Left cardiac atrium (tissue), 4 donors: ENCODE measurements at regions not wholly inside any gene's neighbourhood (a gene's known extent, or its start where the extent isn't known, plus 50 kb on each side); places are given as distances from the start of the nearest gene placed in this dataset.
"Not testable (repeated sequence)": the region's sequence is repeated elsewhere in the genome, so short reads cannot be mapped to it uniquely, and the experiment has no call there.

Experiments used
- ATAC-seq, 2 donors: fragments of 200-7000 bp; cut with Tn5 transposase; one replicate each; pipeline ENCODE4 v1.9.1; 2020; ENCODE audit warnings: mild to moderate bottlenecking in 2 of 2, moderate library complexity in 2 of 2
- DNase-seq: peaks from one replicate; pipeline ENCODE4 v3.0.0-alpha.2; 2020
- intact Hi-C, 2 donors: fragments of 100-400 bp; cut with DNase I; formaldehyde crosslinking; loops; one replicate each; pipeline versions ENCODE4 v1.14.1 to v1.15.1; 2022 to 2023
- donor health status: DM: no; HTN: yes; CAD: no.
- donor health status: DM: no; HTN: yes; CAD: no; lungs with severe emphysema.
- donor health status: DM: yes; HTN: yes; CAD: no.
- donor health status: Dilated cardiomyopathy.

- no peak for DNase-seq
- no peak for ATAC-seq
- intact Hi-C loops = no loop called here
Measured at GRCh38 chr2:128593518-128593878, 274.8 kb upstream of the HS6ST1 start.

DNA sequence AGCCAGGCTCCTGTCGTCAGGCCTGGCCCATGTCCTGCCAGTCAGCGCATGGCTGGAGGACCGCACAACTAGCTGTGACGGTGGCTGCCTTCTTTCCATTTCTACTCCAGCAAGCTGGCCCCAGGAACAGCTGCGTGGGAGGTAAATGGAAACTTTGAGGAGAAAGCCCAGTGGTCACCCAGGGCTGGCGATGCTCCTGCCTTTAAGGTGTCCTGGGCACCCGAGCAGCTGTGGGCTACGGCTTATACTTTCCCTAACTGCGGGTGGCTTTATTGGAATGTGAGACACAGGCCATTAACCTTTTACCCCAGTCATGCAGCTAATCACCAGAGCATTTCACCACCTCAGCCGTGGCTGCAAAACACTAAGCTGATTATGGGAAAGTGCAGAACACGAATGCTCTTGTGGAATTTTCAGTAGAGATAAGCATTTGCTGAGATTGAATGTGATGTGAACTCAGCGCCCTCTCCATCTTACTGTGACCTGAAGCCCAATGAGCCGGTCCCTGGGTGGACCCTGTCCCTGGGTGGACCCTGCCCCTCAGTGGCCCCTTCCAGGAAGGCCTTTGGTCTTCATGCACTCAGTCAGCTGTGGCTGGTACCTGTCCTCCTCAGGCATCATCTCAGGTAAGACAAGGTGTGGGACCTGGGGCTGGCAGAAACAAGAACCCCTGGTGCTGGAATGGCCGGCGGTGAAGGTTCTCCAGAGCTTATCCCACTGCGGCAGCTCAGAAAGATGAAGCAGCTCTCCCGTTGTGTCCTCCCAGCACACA is 275.4 kb upstream of the HS6ST1 start:
- DNase-seq = peak; percentile 52
- ATAC-seq = peak; percentile 58 to 77
- intact Hi-C loops = no loop called here

GRCh38 chr2:128594651-128594910 is 275.9 kb upstream of the HS6ST1 start:
- ATAC-seq (no peak), DNase-seq (no peak)
- intact Hi-C loops = no loop called here

GRCh38 chr2:128594953-128595677 is 276.4 kb upstream of the HS6ST1 start:
- intact Hi-C loops = no loop called here
- ATAC-seq (no peak), DNase-seq (no peak)

- intact Hi-C loops = no loop called here
- DNase-seq (no peak), ATAC-seq (peak in 1 of 2 donors; percentile 17)
Measured at GRCh38 chr2:128595763-128596395, 277.2 kb upstream of the HS6ST1 start.

DNA sequence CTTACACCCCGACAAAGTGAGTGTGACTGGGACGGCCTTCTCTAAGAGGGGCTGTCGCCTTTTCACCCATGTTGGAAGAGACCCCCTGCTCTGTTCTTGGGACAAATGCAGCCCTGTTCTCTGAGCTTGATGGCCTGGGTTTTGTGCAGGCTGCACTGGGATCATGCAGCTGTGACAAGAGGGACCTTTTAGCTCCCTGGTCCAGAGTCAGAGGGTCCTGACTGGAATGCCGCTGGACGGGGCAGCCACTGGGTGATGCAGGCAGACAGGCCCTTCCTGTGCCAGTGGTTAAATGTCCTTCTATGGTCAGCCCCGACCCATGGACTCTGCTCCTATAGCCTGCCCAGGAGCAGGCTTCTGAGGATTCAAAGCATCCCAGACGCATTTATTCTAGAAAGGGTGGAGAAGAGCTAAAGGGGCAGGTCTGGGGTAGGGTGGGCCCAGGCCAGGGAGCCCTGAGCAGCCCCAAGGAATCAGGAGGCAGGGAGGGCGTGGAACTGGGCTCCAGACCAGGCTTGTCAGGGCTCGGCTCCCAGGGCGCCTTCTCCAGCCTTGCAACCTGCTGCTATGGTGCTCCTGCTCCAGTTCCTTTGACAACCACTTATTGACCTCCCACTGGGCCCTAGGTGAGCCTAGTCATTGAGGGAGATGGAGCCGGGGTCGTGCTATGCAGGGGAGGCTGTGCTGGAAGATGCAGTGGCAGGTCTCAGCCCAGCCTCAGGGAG is 277.9 kb upstream of the HS6ST1 start:
- DNase-seq (no peak), ATAC-seq (no peak)
- intact Hi-C loops = no loop called here

GRCh38 chr2:128597121-128597762 is 278.6 kb upstream of the HS6ST1 start:
- no peak for DNase-seq
- no peak for ATAC-seq
- intact Hi-C loops = no loop called here

GRCh38 chr2:128598260-128598659 is 279.6 kb upstream of the HS6ST1 start:
- intact Hi-C loops, DNase-seq, ATAC-seq: not testable (repeated sequence)

GRCh38 chr2:128598862-128599441 is 280.3 kb upstream of the HS6ST1 start:
- ATAC-seq (no peak), DNase-seq (no peak)
- intact Hi-C loops = no loop called here

GRCh38 chr2:128599700-128600099 is 281.0 kb upstream of the HS6ST1 start:
- ATAC-seq (no peak), DNase-seq (no peak)
- intact Hi-C loops = no loop called here

DNA sequence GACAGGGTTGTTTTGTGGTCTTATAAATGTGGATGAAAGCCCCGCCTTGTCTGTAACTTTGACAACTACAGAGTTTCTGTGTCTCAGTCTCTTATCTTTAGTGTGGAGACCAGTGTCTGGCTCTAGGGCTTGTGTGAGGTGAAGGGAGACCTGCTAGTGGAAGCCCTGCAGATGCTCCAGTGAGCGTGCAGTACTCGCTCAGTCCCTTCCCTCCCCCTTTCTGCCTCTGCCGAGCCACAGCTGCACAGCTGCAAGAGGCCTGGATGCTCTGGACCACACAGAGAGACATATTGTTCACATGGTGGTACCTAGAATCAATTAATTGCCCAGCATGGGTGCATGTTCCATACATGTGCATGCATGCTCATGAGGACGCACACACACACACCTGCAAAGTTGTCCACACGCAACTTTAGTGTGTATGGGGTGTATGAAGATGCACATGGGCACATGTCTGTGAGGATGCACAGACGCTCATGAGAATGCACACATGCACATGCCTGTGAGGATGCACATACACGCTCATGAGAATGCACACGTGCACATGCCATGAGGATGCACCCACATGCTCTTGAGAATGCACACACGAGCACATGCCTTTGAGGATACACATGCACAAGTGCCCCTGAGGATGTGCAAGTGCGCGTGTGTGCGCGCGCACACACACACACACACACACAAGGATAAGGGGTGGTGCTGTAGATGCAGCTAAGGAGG is 282.1 kb upstream of the HS6ST1 start:
- DNase-seq (no peak), ATAC-seq (no peak)
- intact Hi-C loops = no loop called here

- intact Hi-C loops = no loop called here
- no peak for ATAC-seq
- no peak for DNase-seq
Measured at GRCh38 chr2:128601298-128602037, 282.8 kb upstream of the HS6ST1 start.

DNA sequence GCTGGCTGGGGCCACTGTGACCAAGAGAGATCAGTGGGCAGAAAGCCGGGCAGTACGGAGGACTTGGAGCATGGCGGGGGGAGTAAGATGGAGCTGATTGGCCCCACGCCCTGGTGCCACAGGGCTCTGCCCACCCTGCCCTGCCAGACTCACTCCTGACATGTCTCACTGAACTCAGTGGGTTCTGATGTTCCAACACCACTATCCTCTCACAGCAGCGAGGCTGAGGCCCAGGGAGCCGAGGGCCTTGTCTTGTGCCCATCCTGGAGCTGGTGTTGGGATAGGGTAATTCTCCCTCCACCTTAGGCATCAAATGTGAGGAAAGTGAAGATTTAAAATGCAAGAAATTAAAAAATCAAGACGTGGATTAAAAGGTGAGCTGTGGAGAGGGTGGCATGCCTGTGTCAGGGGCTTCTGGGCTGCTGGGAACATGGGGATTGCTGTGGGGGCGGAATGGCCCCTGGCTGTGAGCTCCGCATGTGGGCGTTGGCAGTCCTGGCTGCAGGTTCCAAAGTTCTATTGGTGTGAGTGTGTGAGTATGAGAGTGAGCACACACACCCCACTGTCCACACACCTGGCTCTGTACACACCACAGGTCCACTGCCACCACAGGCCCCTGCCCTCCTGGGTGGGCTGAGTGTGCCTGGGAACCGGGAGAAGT is 283.5 kb upstream of the HS6ST1 start:
- DNase-seq = no peak
- intact Hi-C loops = no loop called here
- ATAC-seq = no peak

- DNase-seq = no peak
- no peak for ATAC-seq
- intact Hi-C loops = no loop called here
Measured at GRCh38 chr2:128602699-128603101, 284.0 kb upstream of the HS6ST1 start.

- DNase-seq = no peak
- ATAC-seq = peak in 1 of 2 donors; percentile 43
- intact Hi-C loops = no loop called here
Measured at GRCh38 chr2:128603411-128603924, 284.8 kb upstream of the HS6ST1 start.

GRCh38 chr2:128604045-128604444 is 285.4 kb upstream of the HS6ST1 start:
- ATAC-seq (no peak), DNase-seq (no peak)
- intact Hi-C loops = no loop called here

DNA sequence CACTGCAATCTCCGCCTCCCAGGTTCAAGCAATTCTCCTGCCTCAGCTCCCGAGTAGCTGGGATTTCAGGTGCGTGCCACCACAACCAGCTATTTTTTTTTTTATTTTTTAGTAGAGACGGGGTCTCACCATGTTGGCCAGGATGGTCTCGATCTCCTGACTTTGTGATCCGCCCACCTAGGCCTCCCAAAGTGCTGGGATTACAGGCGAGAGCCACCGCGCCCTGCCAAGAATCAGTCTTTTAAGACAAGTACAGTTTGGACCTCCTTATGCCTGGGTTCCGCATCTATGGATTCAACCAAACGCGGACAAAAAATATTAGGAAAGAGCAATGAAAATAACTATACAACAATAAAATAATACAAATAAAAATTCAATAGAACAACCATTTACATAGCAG is 285.9 kb upstream of the HS6ST1 start:
- intact Hi-C loops = not testable (repeated sequence)

More for the DNA sequence above, 285.9 kb upstream of the HS6ST1 start:
- DNase-seq, ATAC-seq: not testable (repeated sequence)
